Gastroesophageal sphincter (tissue), 4 donors: ENCODE measurements at regions not wholly inside any gene's neighbourhood (a gene's known extent, or its start where the extent isn't known, plus 50 kb on each side); places are given as distances from the start of the nearest gene placed in this dataset.
"Not testable (repeated sequence)": the region's sequence is repeated elsewhere in the genome, so short reads cannot be mapped to it uniquely, and the experiment has no call there.

Experiments used
- ATAC-seq: fragments of 150-250 bp; one replicate; pipeline ENCODE4 v1.9.1; 2016; ENCODE audit warnings: mild to moderate bottlenecking, moderate library complexity
- H3K27ac ChIP-seq, 4 donors: fragments of 200-600 bp; sonication (generic) in 3 of 4; 1 replicate in 3 of 4; 2 replicates in 1 of 4; pipeline ENCODE4 v1.5.1; 2016 to 2019
- H3K27me3 ChIP-seq: fragments of 200-600 bp; sonication (generic); one replicate; pipeline ENCODE4 v1.5.1; 2019
- H3K36me3 ChIP-seq, 2 donors: fragments of 200-600 bp; sonication (generic); one replicate each; pipeline ENCODE4 v1.5.1; 2019; ENCODE audit warnings: control low read depth in 1 of 2
- H3K4me1 ChIP-seq, 3 donors: fragments of 200-600 bp; sonication (generic); 1 replicate in 2 of 3; 2 replicates in 1 of 3; pipeline ENCODE4 v1.5.1; 2016 to 2019; ENCODE audit warnings: control low read depth in 2 of 3
- H3K4me3 ChIP-seq, 2 donors: fragments of 200-600 bp; sonication (generic); one replicate each; pipeline ENCODE4 v1.5.1; 2019; ENCODE audit warnings: mild to moderate bottlenecking in 1 of 2, moderate library complexity in 1 of 2
- H3K9me3 ChIP-seq, 3 donors: fragments of 200-600 bp; sonication (generic); one replicate each; pipeline ENCODE4 v1.5.1; 2017 to 2019; ENCODE audit warnings: control low read depth in 2 of 3
- CTCF ChIP-seq, 4 experiments: fragments of 200-600 bp in 2 of 4; fragments of 450-650 bp in 2 of 4; sonication (generic) in 1 of 4; IDR thresholded peaks; one replicate each; pipeline ENCODE4 v1.5.1; 2017 to 2019; ENCODE audit warnings: antibody characterized with exemption in 4 of 4, mild to moderate bottlenecking in 2 of 4, moderate library complexity in 2 of 4
- EP300 ChIP-seq: sonication (generic); formaldehyde crosslinking; IDR thresholded peaks from one replicate; pipeline ENCODE4 v1.6.1; 2017; ENCODE audit warnings: antibody characterized with exemption, mild to moderate bottlenecking
- POLR2A ChIP-seq, 2 donors: fragments of 450-650 bp; IDR thresholded peaks; one replicate each; pipeline ENCODE4 v1.6.1; 2017; ENCODE audit warnings: antibody characterized with exemption in 2 of 2, mild to moderate bottlenecking in 2 of 2, moderate library complexity in 1 of 2
- POLR2AphosphoS5 ChIP-seq: sonication (generic); formaldehyde crosslinking; IDR thresholded peaks from one replicate; pipeline ENCODE4 v1.6.1; 2017; ENCODE audit warnings: antibody characterized with exemption
- WGBS, 2 donors: methylation state at CpG; one replicate each; pipeline ENCODE4 v1.1.5; 2018; ENCODE audit warnings: low coverage in 1 of 2; 5-methylcytosine and 5-hydroxymethylcytosine counted together

DNA sequence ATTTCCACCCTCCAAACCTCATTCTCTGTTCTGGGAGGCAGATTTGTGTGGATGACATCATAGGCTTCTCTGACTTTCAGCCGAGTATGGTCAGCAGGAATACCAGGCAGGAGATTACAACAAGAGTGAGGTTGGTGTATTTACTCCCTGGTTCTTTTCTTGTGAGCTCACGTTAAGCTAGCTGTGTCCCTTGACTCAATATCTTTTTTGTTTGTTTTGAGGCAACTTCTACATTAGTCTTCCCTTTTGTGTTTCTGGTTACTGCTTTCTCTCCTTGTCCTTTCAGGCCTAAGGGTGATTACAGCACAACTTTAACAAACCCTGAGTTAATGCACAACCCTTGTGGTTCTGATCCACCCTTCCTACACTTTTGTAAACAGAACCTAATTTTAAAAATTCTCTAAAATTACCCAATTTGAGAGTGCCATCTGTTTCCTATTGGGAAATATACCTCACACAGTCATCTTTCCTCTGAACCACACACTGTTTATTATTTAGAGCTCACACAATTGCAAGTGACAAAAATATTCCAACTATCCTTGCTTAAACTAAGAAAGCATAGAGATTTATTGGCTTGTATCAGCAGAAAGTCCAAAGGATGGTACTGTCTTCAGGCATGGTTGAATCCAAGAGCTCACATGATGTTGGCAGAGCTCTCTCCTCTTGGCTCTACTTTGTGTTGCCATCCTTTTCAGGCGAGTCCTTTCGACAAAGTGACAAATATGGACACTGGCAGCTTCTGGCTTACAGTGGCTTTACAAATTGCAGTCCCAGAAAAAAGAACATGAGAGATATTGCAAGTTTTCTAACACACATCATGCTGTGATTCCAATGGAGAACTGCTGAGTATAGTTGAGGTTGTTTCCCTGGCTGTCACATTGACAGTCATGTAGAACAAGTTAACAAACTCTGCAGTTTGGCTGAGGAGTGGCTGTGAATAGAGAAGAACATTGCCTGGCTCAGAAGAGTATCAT is 150.5 kb upstream of the DDIT4L start:
- ATAC-seq: no peak
- H3K4me1 ChIP-seq: no peaks in the 10 kb centered on the region
- no peak overlapping the region for H3K4me3 ChIP-seq
- H3K9me3 ChIP-seq: peaks cover 0 to 11% (median 0%) of the 10 kb centered on the region in 3 donors
- TF ChIP-seq POLR2AphosphoS5 (no peak), CTCF (IDR thresholded peaks at IDR 0.05) (no peak), EP300 (no peak), POLR2A (IDR thresholded peaks at IDR 0.05) (no peak)
- no peaks in the 10 kb centered on the region for H3K27me3 ChIP-seq
- no peaks in the 10 kb centered on the region for H3K36me3 ChIP-seq
- WGBS, 2 donors: 73 to 82% methylated on average over 2 to 4 of the region's 4 CpGs
- H3K27ac ChIP-seq: no peak overlapping the region

DNA sequence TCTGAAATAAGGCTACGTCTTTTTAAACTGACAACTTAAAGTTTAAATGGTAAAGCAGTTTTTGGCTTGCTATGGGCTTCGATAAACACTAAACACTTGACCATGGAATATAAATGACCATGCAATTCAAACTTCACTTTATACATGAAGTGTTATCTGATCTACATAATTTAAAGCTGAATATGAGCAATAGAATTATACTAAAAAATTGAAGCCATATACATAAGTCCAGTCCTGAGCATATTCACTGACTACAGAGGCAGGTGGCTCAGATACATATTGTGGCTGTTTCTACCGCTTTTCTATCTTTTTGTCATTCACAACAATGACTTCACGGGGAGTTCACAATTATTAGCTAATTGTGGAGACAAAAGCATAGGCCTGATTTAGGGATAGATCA is 149.6 kb upstream of the DDIT4L start:
- TF ChIP-seq POLR2A (IDR thresholded peaks at IDR 0.05) (no peak), EP300 (no peak), CTCF (IDR thresholded peaks at IDR 0.05) (no peak)
- H3K27me3 ChIP-seq: no peaks in the 10 kb centered on the region

GRCh38 chr4:100333491-100333890 is 143.2 kb upstream of the DDIT4L start:
- not testable (repeated sequence) for ATAC-seq, H3K36me3 ChIP-seq
- WGBS, 2 donors: 60 to 92% methylated on average over 1 to 2 of the region's 2 CpGs

More for the DNA sequence above, 149.6 kb upstream of the DDIT4L start:
- Histone ChIP-seq H3K4me3 (no peak overlapping the region), H3K27ac (no peak overlapping the region), H3K9me3 (peaks cover 0 to 16% (median 0%) of the 10 kb centered on the region in 3 donors), H3K36me3 (no peaks in the 10 kb centered on the region), H3K4me1 (no peaks in the 10 kb centered on the region)
- no peak for ATAC-seq
- 82 to 89% methylated on average over 4 of the region's 4 CpGs for WGBS, 2 donors

DNA sequence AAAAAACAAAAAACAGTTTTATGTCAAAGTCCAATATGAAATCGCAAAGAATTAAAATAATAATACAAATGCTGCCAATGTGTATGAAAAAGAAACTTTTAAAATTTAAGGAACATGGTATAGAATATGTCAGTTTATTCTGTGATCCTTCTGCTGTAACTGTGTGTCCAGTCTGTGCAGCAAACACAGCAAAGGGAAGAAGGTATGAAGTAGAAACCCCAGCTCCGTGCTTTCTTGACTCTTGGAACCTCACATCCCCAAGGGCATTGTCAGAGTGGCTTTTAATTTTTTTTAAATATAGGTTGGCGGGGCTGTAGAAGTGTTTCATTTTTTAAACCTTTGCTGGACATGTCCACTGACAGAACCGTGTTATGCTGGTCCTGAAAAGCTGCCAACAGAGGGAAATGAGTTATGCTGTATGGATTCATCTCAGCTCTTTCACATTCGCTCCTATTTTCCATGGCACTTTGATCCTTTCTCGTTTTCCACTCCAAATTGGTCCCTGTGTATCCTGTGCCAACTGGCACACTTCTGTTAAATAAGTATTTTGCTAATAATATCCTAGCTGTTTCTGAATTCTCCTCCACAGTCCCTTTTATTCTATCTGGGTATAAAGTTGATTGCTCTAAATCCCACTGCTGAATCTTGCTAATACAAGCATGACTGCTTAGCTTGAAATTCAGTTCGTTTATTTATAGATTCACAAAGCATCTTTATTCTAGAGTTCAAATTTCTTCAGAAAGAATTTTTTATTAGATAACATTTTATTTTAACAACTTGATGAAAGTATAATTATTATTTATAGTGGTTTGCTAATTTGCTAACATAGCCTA is 127.0 kb upstream of the DDIT4L start:
- Histone ChIP-seq H3K27ac (peak overlapping the region in 3 of 4 donors; percentile 29 to 57 (median 39)), H3K4me1 (peaks cover 0 to 32% (median 2%) of the 10 kb centered on the region in 3 donors)

More at GRCh38 chr4:100333491-100333890, 143.2 kb upstream of the DDIT4L start:
- H3K4me1 ChIP-seq, H3K27me3 ChIP-seq, H3K4me3 ChIP-seq, H3K27ac ChIP-seq: not testable (repeated sequence)
- H3K9me3 ChIP-seq: peaks cover 0 to 32% (median 0%) of the 10 kb centered on the region in 3 donors

More for the DNA sequence above, 127.0 kb upstream of the DDIT4L start:
- ATAC-seq: no peak
- no peaks in the 10 kb centered on the region for H3K9me3 ChIP-seq
- H3K36me3 ChIP-seq: no peaks in the 10 kb centered on the region
- WGBS, 2 donors: 10 to 15% methylated on average over 7 of the region's 7 CpGs
- peak overlapping the region; percentile 10 to 20 for H3K4me3 ChIP-seq
- H3K27me3 ChIP-seq: no peaks in the 10 kb centered on the region
- TF ChIP-seq POLR2A (IDR thresholded peaks at IDR 0.05) (no peak), POLR2AphosphoS5 (no peak), CTCF (IDR thresholded peaks at IDR 0.05) (no peak)
